GM21825 (cell line): ENCODE measurements at regions not wholly inside any gene's neighbourhood (a gene's known extent, or its start where the extent isn't known, plus 50 kb on each side); places are given as distances from the start of the nearest gene placed in this dataset.
"Not testable (repeated sequence)": the region's sequence is repeated elsewhere in the genome, so short reads cannot be mapped to it uniquely, and the experiment has no call there.

ENCODE experiments used
- ATAC-seq: cut with Tn5 transposase; IDR thresholded peaks from one replicate; pipeline ENCODE4 v1.9.1; 2021; ENCODE audit warnings: mild to moderate bottlenecking, moderate library complexity; ENCODE audit not compliant: unreplicated experiment

DNA sequence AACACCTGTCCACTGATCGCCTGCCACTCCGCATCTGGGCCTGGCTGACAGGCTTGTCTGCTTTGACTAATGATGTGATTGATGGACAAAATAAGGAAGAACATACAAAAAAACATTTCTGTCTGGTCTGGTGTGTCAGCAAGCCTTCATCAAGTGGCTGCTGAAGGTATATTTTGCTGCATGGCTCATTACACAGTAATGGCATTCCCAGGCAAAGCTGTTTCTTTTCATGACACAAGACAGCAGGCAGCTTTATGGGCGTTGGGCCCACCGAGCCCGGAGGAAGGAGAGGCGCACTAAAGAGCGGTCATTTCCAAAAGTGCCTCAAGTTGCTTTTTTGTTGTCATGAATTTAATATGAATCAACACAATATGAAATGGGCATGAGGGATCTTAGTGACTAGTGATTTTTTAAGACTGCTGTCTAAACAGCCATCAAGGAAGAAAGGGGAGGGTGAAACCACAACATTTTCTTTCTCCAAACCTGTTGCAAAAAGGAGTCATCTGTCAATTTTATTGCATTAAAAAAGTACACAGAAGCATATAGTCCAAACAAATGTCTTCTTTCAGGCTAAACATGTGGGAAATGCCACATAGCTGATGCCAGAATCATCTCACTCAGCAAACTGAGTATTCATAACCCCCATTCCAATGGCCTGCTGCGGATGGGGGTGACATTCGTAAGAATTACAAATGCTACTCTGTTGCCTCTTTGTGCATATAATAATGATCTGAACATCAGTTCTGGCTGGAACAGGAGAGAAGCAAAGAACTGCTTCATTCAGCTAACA lies 476.6 kb downstream of the ZNF536 start:
- no peak for ATAC-seq

DNA sequence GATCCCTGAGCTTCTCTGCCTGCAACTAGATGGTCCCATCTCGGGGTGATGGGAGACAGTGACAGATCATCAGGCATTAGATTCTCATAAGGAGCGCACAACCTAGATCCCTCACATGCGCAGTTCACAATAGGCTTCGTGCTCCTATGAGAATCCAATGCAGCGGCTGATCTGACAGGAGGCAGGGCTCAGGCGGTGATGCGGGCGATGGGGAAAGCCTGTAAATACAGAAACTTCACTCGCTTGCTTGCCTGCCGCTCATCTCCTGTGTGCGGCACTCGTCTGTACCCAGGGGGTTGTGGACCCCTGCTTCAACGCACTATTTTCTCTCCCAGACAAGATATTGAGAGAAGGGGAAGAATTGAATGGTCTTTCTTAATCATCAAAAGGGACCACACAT lies 473.9 kb downstream of the ZNF536 start:
- no peak for ATAC-seq

DNA sequence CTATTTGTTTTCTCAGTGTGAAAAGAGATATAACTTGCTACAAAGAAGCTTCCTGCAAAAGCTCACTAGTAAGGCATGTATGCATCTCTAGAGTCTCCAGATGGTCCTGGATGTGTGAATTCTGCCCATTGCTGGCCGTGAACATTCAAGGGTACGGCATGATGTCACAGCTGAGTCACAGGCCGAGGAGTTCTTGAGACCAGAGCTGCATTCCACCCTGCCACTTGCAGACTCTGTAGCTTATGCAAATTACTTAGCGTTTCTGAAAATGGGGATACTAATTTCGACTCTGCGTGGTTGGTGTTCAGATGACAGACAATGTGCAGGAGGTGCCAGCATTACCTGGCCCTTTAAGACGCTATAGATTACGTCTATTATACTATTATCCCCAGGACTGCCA lies 470.7 kb downstream of the ZNF536 start:
- no peak for ATAC-seq

DNA sequence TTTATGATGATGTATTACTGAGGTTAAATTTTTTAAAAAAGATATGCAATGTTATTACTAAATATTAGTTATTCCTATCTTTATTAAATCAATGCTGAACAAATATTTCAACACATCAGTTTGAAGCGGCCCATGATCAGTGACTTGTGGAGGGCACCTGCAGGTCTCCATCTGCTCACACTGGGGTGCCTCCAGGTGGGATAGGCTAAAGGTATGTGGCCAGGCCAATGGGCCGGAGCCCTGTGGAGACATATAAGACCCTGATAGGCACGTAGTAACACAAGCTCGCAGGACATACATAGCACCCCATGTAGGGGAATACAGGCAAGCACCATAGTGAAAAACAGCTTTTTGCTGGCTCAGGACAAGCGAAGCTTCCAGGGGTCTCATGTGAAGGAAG lies 469.8 kb downstream of the ZNF536 start:
- no peak for ATAC-seq

DNA sequence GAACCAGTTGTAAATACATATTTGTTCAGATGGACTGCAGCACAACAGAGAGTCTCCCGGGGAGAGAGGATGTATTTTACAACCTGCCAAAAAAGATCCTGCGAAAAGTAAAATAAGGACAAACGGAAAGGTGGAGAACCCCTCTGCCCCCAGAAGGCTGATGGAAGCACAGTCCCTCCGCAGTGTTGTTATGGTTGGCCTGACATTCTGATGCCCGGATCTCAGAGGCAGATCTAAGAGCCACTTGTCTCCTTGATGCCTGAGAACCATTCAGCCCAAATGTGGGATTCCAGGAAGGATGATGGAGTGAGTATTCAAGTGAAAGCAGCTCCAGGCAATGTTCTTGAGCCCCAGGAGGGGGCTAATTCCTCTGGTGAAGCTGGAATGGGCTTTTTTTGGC lies 458.7 kb downstream of the ZNF536 start:
- ATAC-seq, result no peak

GRCh38 chr19:30825505-30825904 lies 453.3 kb downstream of the ZNF536 start:
- not testable (repeated sequence) for ATAC-seq

- ATAC-seq, result no peak
These were observed 452.6 kb downstream of the ZNF536 start for GRCh38 chr19:30824809-30825208.

- ATAC-seq, result no peak
These were observed 445.9 kb downstream of the ZNF536 start for GRCh38 chr19:30817965-30818567.

- no peak for ATAC-seq
These were observed 445.0 kb downstream of the ZNF536 start for GRCh38 chr19:30817197-30817596.

DNA sequence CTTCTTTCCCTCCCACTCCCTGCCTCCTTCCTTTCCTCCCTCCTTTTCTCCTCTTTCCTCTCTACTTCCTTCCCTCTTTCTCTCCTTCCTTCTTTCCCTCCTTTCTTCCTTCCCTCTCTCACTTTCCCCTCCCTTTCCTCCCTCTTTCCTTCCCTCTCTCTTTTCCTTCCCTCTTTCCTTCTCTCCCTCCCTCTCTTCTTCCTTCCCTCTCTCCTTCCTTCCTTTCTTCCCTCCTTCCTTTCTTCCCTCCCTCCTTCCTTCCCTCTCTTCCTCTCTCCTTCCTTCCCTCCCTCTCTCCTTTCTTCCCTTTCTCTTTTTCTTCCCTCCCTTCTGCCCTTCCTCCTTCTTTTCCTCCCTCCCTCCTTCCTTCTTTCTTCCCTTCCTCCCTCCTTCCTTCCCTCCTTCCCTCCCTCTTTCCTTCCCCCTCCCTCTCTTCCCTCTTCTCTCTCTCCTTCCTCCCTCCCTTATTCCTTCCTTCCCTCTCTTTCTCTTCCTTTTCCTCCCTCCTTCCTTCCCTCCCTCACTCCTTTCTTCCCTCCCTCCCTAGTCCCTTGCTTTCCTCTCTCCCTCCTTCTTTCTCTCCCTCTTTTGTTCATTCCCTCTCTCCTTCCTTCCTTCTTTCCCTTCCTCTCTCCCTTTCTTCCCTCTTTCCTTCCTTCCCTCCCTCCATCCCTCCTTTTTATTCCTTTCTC lies 443.9 kb downstream of the ZNF536 start:
- no peak for ATAC-seq

DNA sequence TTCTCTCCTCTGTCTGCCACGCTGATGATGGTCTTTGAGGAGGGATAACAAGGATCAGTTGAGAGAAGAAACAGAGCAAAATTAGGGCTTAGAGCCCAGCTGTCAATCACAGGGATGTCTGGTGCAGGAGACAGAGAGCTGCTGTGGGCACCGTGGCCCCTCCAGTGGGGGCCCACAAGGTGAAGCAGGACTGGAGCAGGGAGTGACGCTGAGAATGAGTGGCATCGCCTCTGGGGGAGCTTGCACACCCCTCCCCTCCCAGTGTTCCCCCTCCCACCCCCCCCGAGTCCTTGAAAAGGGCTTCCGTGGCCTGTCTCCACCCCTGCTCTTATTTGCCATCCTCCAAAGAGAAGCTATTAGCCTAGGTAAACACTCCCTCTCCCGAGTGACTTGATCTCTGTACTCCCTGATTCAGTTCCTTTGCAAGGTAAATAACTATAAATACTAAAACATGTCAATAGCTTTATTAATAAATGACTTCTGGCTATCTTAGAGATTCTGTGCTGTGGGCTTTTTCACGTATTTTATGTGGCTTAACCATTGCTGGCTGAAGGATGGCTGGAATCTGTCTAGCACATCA lies 440.0 kb downstream of the ZNF536 start:
- ATAC-seq, result no peak

- ATAC-seq, result no peak
These were observed 439.4 kb downstream of the ZNF536 start for GRCh38 chr19:30811397-30812098.

- no peak for ATAC-seq
These were observed 438.5 kb downstream of the ZNF536 start for GRCh38 chr19:30810726-30811125.

GRCh38 chr19:30807278-30807677 lies 435.1 kb downstream of the ZNF536 start:
- ATAC-seq, result no peak

- ATAC-seq, result no peak
These were observed 434.1 kb downstream of the ZNF536 start for GRCh38 chr19:30806311-30806710.

DNA sequence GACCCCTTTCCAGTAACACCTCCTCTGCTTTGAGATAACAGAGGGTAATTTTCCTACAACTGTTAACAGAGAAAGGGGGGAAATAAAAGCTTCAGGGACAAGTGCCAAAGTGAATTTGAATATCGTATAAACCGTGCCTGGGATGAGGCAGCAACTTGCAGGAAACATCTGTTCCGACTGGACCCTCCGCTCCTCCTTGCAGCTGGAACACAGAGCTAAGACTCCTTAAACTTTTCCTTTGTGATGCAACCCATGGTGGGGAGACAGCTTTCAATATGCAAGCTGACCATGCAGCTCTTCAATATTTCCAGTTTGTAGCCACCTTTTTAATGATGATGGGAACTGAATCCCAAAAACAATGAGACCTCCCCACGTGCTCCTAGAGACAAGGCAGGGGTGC lies 432.6 kb downstream of the ZNF536 start:
- ATAC-seq, result no peak

- ATAC-seq, result not testable (repeated sequence)
These were observed 432.1 kb downstream of the ZNF536 start for GRCh38 chr19:30804333-30804732.

DNA sequence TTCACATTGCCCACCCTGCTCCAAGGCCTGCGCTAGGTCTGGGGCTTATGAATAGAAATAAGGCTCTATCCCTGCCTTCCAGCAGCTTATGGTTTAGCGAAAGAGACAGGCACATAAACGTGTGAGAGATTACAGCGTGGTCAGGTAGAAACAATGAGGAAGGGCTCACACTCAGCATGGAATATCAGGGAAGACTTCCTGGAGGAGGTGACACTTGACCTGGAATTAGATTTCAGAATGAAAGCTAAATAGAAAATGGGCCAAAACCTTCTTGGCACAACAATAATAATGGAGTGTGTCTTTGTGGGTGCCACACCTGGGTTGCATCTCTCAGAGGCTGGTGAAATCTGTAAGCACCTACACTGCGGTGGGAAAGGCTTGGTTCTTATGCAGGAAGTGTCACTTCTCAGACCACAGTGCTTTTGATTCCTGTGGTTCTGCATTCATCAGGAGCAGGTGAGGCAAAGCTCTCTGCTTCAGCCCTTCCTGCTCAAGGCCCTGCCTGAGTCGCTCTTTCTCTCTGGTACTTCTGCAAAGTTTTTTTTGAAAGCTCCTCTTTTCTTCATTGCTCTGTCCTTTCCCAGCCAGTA lies 430.3 kb downstream of the ZNF536 start:
- ATAC-seq, result no peak

- no peak for ATAC-seq
These were observed 427.9 kb downstream of the ZNF536 start for GRCh38 chr19:30799865-30800755.

DNA sequence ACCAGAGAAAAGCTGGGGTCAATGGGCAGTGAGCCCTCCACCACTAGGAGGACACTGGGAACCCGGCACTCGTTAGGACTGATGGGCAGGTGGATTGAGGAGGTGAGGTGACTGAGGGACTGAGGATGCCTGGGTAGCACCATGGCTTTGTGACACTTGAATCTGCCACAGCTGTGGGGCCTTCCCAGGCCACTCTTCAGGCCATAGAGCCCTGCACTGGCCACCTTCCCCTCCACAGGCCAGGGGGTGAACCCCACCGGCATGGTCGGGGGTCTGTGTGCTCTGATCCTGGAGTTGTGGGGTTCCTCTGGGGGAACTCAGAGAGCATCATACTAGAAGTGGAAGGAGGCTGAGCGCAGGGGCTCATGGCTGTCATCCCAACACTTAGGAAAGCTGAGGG lies 423.5 kb downstream of the ZNF536 start:
- no peak for ATAC-seq
